Cardiac septum (tissue), 1 donor: ENCODE measurements at regions not wholly inside any gene's neighbourhood (a gene's known extent, or its start where the extent isn't known, plus 50 kb on each side); places are given as distances from the start of the nearest gene placed in this dataset.

Source experiments
- DNase-seq: peaks from one replicate; pipeline ENCODE4 v3.0.0-alpha.2; 2020; ENCODE audit warnings: low spot score
- intact Hi-C: fragments of 100-400 bp; cut with DNase I; formaldehyde crosslinking; loops from one replicate; pipeline ENCODE4 v1.14.0; 2022
- donor health status: DM: no; HTN: no; CAD: no.

- intact Hi-C loops = no loop called here
- DNase-seq = no peak
Measured at GRCh38 chr7:80357530-80357929, 154.3 kb downstream of the GNAT3 start.

- intact Hi-C loops = no loop called here
- DNase-seq = no peak
Measured at GRCh38 chr7:80350430-80350829, 161.4 kb downstream of the GNAT3 start.

- no peak for DNase-seq
- intact Hi-C loops = no loop called here
Measured at GRCh38 chr7:80348223-80348622, 163.6 kb downstream of the GNAT3 start.

GRCh38 chr7:80347173-80347572, 164.7 kb downstream of the GNAT3 start:
- DNase-seq = no peak
- intact Hi-C loops = no loop called here

GRCh38 chr7:80346704-80347103, 165.2 kb downstream of the GNAT3 start:
- DNase-seq = no peak

GRCh38 chr7:80335511-80336231, 176.2 kb downstream of the GNAT3 start:
- no peak for DNase-seq
- intact Hi-C loops = no loop called here

More at GRCh38 chr7:80346704-80347103, 165.2 kb downstream of the GNAT3 start:
- intact Hi-C loops = no loop called here

GRCh38 chr7:80334908-80335307, 177.0 kb downstream of the GNAT3 start:
- no peak for DNase-seq
- intact Hi-C loops = no loop called here

GRCh38 chr7:80334196-80334595, 177.7 kb downstream of the GNAT3 start:
- intact Hi-C loops = no loop called here
- no peak for DNase-seq

- intact Hi-C loops = no loop called here
- no peak for DNase-seq
Measured at GRCh38 chr7:80333040-80333439, 178.8 kb downstream of the GNAT3 start.

GRCh38 chr7:80330434-80330833, 181.4 kb downstream of the GNAT3 start:
- DNase-seq = no peak
- intact Hi-C loops = no loop called here

- no peak for DNase-seq
- intact Hi-C loops = no loop called here
Measured at GRCh38 chr7:80324032-80324431, 187.8 kb downstream of the GNAT3 start.

GRCh38 chr7:80319461-80319860, 184.8 kb downstream of the GNAI1 start:
- no peak for DNase-seq
- intact Hi-C loops = no loop called here

GRCh38 chr7:80318081-80318480, 183.4 kb downstream of the GNAI1 start:
- intact Hi-C loops = no loop called here

GRCh38 chr7:80316811-80317210, 182.2 kb downstream of the GNAI1 start:
- no peak for DNase-seq
- intact Hi-C loops = no loop called here

More at GRCh38 chr7:80318081-80318480, 183.4 kb downstream of the GNAI1 start:
- DNase-seq = no peak

- DNase-seq = no peak
- intact Hi-C loops = no loop called here
Measured at GRCh38 chr7:80313716-80314115, 179.1 kb downstream of the GNAI1 start.

- intact Hi-C loops = no loop called here
- no peak for DNase-seq
Measured at GRCh38 chr7:80313067-80313626, 178.5 kb downstream of the GNAI1 start.

- no peak for DNase-seq
Measured at GRCh38 chr7:80312139-80312661, 177.6 kb downstream of the GNAI1 start.

GRCh38 chr7:80311313-80311712, 176.7 kb downstream of the GNAI1 start:
- DNase-seq = no peak
- intact Hi-C loops = no loop called here

More at GRCh38 chr7:80312139-80312661, 177.6 kb downstream of the GNAI1 start:
- intact Hi-C loops = no loop called here

GRCh38 chr7:80309971-80310549, 175.4 kb downstream of the GNAI1 start:
- intact Hi-C loops = no loop called here

GRCh38 chr7:80309377-80309776, 174.7 kb downstream of the GNAI1 start:
- no peak for DNase-seq
- intact Hi-C loops = no loop called here

More at GRCh38 chr7:80309971-80310549, 175.4 kb downstream of the GNAI1 start:
- DNase-seq = no peak
